ENCODE measurements at regions not wholly inside any gene's neighbourhood (a gene's known extent, or its start where the extent isn't known, plus 50 kb on each side); places are given as distances from the start of the nearest gene placed in this dataset.

GRCh38 chr16:48877946-48878345, 268.0 kb upstream of the N4BP1 start:
- no peak for DNase-seq

GRCh38 chr16:48870141-48870540, 260.2 kb upstream of the N4BP1 start:
- DNase-seq, result no peak

GRCh38 chr16:48865520-48865919, 255.5 kb upstream of the N4BP1 start:
- DNase-seq, result no peak

- DNase-seq, result no peak
Observed at GRCh38 chr16:48864055-48864454, 254.1 kb upstream of the N4BP1 start.

GRCh38 chr16:48862087-48862532, 252.1 kb upstream of the N4BP1 start:
- no peak for DNase-seq

GRCh38 chr16:48860341-48860740, 250.4 kb upstream of the N4BP1 start:
- no peak for DNase-seq

GRCh38 chr16:48852951-48853350, 243.0 kb upstream of the N4BP1 start:
- DNase-seq, result no peak

GRCh38 chr16:48852458-48852857, 242.5 kb upstream of the N4BP1 start:
- DNase-seq, result no peak

- DNase-seq, result no peak
Observed at GRCh38 chr16:48850097-48850770, 240.3 kb upstream of the N4BP1 start.

- DNase-seq, result no peak
Observed at GRCh38 chr16:48846277-48846676, 236.3 kb upstream of the N4BP1 start.

- no peak for DNase-seq
Observed at GRCh38 chr16:48845261-48845660, 235.3 kb upstream of the N4BP1 start.

- no peak for DNase-seq
Observed at GRCh38 chr16:48838349-48838748, 228.4 kb upstream of the N4BP1 start.

GRCh38 chr16:48836636-48837035, 226.7 kb upstream of the N4BP1 start:
- no peak for DNase-seq

- no peak for DNase-seq
Observed at GRCh38 chr16:48836067-48836466, 226.1 kb upstream of the N4BP1 start.

GRCh38 chr16:48834576-48834975, 224.6 kb upstream of the N4BP1 start:
- no peak for DNase-seq

- no peak for DNase-seq
Observed at GRCh38 chr16:48833461-48833860, 223.5 kb upstream of the N4BP1 start.

GRCh38 chr16:48831076-48831722, 221.2 kb upstream of the N4BP1 start:
- DNase-seq, result no peak

GRCh38 chr16:48829336-48830310, 219.6 kb upstream of the N4BP1 start:
- no peak for DNase-seq

GRCh38 chr16:48824271-48824670, 214.3 kb upstream of the N4BP1 start:
- no peak for DNase-seq

- no peak for DNase-seq
Observed at GRCh38 chr16:48822431-48822830, 212.5 kb upstream of the N4BP1 start.

GRCh38 chr16:48820379-48820778, 210.4 kb upstream of the N4BP1 start:
- DNase-seq, result no peak

- DNase-seq, result no peak
Observed at GRCh38 chr16:48818257-48818656, 208.3 kb upstream of the N4BP1 start.

GRCh38 chr16:48817032-48817431, 207.1 kb upstream of the N4BP1 start:
- no peak for DNase-seq

GRCh38 chr16:48816393-48816792, 206.4 kb upstream of the N4BP1 start:
- no peak for DNase-seq
